GM21786 (cell line): ENCODE measurements at regions not wholly inside any gene's neighbourhood (a gene's known extent, or its start where the extent isn't known, plus 50 kb on each side); places are given as distances from the start of the nearest gene placed in this dataset.

Source experiments
- ATAC-seq: cut with Tn5 transposase; IDR thresholded peaks from one replicate; pipeline ENCODE4 v1.9.1; 2021; ENCODE audit not compliant: unreplicated experiment

- ATAC-seq, result peak; percentile 83
These were observed 63.6 kb downstream of the SPINK2 start for GRCh38 chr4:56757821-56758411.

- ATAC-seq, result peak; percentile 33
These were observed 64.2 kb downstream of the SPINK2 start for GRCh38 chr4:56757261-56757746.

GRCh38 chr4:56755901-56756300 is 65.6 kb downstream of the SPINK2 start:
- ATAC-seq, result no peak

GRCh38 chr4:56752985-56753384 is 68.5 kb downstream of the SPINK2 start:
- ATAC-seq, result no peak

DNA sequence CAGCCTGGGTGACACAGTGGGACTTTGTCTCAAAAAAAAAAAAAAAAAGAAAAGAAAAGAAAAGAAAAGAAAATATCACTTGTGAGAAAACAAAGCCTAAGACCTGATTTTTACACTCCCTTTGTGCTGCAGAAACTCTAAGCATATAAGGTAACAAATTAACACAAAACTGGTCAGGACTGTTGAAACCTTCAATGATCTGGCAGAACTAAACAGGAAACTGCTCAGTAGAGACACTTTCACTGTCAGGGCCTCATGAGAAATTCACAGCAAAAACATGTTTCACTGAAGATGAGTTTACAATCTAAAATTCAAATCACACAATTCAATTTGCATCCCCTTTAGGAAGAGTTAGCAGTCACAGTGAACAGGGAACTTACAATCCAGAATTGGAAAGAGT is 69.1 kb upstream of the HOPX start:
- ATAC-seq, result no peak

DNA sequence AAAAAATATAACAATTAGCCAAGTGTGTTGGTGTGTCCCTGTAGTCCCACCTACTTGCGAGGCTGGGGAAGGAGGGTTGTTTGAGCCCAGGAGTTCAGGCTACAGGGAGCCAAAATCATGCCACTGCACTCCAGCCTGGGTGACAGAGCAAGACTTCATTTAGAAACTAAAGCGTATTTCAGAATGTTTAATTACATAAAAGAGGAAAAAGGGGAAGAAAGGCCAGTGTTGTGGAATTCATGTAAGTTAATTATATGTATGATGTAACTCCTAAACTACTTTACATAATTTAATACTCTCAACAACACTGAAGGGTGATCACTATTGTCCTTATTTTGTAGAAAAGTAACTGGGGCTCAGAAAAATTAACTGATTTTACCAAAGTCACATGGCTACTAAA is 67.2 kb upstream of the HOPX start:
- ATAC-seq, result no peak

DNA sequence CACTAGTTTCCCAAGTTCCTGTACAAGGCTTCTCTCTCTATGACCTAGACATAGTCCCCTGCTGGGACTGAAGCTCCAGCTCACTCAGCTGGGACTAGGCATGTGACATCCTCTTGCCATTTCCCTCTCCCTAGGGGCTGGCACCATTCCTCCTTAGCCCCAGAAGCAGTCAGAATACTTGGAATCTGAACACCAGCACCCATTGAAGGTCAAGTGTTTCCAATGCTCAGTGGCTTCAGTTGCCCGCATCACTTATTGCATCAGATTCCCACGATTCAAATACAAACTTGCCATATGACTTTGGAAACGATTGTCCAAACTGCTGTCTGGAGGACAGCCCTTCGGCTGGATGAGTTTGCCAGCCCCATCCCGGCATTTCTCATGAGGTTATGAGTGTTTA is 65.5 kb upstream of the HOPX start:
- no peak for ATAC-seq

DNA sequence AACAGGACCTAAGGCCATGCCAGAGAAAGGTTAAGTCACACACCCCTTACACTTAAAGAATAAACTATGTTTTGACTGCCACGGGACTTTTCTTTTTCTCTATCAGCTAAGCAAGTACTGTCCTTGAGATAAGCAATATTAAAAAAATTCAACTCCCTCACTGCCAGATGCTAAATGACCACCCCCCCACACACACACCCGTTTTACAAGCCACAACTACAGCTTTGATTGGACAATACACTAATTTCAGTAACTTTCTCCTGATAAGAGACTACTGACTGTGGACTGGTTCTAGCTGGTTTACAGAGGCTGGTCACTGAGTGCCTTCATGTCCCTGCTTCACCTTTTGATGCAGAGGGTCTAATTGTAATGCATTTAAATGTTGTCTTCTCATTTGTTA is 63.9 kb upstream of the HOPX start:
- no peak for ATAC-seq

GRCh38 chr4:56744030-56744429 is 62.9 kb upstream of the HOPX start:
- no peak for ATAC-seq

DNA sequence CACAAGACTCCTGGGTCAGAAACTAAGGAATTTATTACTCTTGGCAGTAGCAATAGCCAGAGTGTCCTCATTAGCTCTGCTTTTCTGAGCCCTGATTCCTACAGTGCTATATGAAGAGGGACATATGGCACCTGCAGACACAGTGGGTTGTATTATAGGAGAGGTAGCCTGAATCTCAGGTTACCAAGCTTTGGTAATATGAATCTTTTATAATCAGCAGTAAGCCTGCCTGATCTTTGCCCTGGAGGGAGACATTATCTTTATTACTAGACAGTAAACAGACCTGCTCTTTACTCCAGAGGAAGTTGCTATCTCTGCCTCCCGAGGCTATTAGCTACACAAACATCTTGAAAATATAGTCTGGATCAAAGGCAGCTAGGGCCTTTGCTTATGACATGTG is 62.5 kb upstream of the HOPX start:
- no peak for ATAC-seq

DNA sequence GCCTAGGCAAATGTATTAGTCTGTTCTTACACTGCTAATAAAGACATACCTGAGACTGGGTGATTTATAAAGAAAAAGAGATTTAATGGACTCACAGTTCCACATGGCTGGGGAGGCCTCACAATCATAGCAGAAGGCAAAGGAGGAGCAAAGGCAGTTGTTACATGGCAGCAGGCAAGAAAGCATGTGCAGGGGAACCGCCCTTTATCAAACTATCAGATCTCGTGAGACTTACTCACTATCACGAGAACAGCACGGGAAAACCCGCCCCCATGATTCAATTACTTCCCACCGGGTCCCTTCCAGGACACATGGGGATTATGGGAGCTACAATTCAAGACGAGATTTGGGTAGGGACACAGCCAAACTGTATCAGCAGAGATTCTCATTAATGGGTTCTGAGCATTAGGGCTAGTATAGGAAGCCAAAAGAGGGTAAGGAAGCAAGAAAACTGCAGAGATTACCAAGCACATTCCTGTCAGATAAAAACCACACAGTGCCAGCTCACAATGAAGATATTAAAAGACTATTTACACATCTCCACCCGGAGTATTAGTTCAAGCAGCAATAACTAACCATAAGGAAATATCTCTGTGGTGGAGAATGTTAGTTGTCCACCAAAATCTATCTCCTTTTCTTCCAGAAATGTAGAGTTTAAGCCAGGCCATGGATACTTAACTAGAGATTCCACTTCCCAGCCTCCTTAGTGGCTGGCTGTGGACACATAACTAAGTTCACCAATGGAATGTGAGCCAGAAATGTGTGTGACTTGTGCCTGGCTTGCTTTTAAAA is 61.2 kb upstream of the HOPX start:
- ATAC-seq, result no peak

DNA sequence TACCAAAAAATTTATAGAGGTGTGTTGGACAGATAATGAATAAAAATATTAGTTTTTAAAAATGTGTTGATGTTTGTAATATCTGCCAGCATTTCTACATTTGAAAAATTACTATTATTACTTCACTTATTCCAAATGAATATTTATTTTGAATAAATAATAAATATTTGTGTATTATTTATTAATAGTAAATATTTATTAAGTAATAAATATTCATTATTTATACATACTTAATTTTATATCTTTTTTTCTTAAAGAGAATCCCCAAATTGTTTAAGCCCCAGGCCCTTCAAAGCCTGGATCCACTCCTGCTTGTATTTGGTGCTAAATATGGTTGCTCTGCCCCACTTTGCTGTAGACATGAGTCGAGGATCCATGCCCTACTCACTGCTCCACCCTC is 60.5 kb upstream of the HOPX start:
- no peak for ATAC-seq

GRCh38 chr4:56739066-56739777 is 58.1 kb upstream of the HOPX start:
- no peak for ATAC-seq

GRCh38 chr4:56737666-56738065 is 56.6 kb upstream of the HOPX start:
- no peak for ATAC-seq

DNA sequence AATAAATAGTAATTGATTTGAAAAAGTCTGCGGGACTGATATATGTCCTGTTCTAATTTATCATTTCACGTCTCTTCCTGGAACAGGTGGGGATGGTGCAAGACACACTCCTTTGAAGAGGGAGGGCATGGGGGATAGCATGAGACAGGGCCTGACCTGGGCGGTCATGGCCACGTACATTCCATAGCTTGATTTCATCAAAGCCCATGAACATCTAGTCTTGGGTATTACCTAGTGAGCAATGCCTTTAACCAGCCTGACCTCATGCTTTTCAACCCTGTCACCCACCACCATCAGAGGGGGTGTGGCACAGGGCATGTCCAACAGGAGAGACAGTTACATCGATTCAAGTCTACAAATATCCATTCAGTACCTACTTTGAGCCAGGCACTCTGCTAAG is 52.3 kb upstream of the HOPX start:
- no peak for ATAC-seq

GRCh38 chr4:56732301-56732700 is 51.2 kb upstream of the HOPX start:
- no peak for ATAC-seq

- no peak for ATAC-seq
These were observed 50.8 kb upstream of the HOPX start for GRCh38 chr4:56731857-56732256.
